22Rv1 (cell line): ENCODE measurements at regions not wholly inside any gene's neighbourhood (a gene's known extent, or its start where the extent isn't known, plus 50 kb on each side); places are given as distances from the start of the nearest gene placed in this dataset.

ENCODE experiments used
- CTCF ChIP-seq: fragments of 450-650 bp; IDR thresholded peaks from 2 replicates; pipeline ENCODE4 v1.5.1; 2017; ENCODE audit warnings: mild to moderate bottlenecking
- ZFX ChIP-seq: fragments of 450-650 bp; IDR thresholded peaks from 2 replicates; pipeline ENCODE4 v1.6.1; 2017; ENCODE audit warnings: antibody characterized with exemption, borderline replicate concordance

DNA sequence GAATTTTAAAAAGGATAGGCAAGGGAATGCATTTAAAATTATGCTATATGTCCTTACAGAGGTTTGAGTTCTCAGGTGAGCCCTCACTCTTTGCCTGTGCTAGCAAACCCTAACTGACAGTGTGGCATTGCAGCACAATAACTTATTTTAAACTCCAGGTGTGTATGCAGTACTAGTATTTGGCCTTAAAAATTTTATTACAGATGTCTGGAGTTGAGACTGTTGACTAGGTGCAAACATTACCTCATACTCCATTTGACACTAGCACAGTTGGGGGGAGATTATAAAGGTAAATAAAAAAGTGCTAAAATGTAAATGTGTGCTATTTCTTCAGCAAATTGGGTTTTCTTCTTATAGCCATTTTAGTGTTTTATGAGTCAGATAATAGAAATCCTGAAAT lies 407.7 kb downstream of the SH3GL2 start:
- TF ChIP-seq CTCF (no peak), ZFX (no peak)
